ENCODE measurements at regions not wholly inside any gene's neighbourhood (a gene's known extent, or its start where the extent isn't known, plus 50 kb on each side); places are given as distances from the start of the nearest gene placed in this dataset.

DNA sequence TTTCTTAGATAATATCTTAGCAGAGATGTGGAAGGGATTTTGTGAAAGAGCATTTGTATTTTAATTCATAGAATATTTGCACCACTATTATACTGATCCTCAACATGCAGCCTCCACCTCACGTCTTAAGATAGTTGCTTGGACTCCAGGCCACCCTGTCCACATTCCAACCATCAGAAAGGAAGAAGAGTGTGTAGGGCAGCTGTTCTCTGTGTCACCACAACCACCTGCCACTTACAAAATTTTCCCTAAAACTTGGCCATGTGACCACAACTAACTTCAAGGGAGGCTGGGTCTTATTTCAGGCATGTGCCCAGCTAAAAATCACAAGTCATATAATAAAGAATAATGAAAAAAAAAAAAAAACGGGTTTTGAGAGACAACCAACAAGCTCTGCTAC is 528.1 kb downstream of the RAB28 start:
- no peak for DNase-seq (ENCODE audit: low spot score)
- TF ChIP-seq, protein P1, sequence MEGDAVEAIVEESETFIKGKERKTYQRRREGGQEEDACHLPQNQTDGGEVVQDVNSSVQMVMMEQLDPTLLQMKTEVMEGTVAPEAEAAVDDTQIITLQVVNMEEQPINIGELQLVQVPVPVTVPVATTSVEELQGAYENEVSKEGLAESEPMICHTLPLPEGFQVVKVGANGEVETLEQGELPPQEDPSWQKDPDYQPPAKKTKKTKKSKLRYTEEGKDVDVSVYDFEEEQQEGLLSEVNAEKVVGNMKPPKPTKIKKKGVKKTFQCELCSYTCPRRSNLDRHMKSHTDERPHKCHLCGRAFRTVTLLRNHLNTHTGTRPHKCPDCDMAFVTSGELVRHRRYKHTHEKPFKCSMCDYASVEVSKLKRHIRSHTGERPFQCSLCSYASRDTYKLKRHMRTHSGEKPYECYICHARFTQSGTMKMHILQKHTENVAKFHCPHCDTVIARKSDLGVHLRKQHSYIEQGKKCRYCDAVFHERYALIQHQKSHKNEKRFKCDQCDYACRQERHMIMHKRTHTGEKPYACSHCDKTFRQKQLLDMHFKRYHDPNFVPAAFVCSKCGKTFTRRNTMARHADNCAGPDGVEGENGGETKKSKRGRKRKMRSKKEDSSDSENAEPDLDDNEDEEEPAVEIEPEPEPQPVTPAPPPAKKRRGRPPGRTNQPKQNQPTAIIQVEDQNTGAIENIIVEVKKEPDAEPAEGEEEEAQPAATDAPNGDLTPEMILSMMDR (IDR thresholded peaks at IDR 0.05) = no peak
- ATAC-seq (ENCODE audit: low FRiP score) = no peak

DNA sequence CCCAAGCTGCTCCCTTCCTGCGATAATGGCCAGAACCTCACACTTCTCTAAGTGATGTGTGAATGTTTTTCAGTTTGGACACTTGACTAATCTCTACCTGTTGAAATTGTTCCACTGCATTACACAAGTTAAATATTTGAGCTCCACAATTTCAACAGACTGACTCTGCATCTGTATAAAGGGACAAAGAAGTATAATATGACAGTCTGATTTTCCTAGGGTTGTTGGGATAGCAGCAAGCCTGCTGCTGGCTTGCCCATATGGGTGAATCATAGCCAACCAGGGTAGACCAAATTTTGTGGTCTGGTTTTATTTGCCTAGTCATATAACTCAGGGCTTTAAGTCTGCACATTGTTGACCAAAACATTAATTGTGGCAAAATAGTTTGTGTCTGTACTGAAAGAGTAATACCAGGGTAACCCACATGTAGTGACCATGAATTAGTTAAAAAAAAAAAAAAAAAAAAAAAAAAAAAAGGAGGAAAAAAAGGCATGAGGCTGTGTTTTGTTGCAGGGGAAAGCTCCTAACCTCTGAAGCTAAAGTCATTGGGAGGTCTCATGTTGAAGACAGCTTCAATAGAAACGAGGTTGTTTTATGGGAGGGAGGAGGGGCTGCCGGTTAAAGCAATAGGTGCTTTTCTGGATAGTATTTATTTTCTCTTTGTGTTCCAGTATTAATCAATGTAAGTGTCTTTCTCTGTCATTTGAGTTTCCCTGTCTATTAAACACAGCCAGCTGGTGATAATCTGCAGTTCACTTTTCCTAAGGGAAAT is 534.2 kb downstream of the RAB28 start:
- no peak for ATAC-seq (ENCODE audit: low FRiP score)
- DNase-seq (ENCODE audit: low spot score) = no peak
- TF ChIP-seq, protein P1 (IDR thresholded peaks at IDR 0.05) = no peak

DNA sequence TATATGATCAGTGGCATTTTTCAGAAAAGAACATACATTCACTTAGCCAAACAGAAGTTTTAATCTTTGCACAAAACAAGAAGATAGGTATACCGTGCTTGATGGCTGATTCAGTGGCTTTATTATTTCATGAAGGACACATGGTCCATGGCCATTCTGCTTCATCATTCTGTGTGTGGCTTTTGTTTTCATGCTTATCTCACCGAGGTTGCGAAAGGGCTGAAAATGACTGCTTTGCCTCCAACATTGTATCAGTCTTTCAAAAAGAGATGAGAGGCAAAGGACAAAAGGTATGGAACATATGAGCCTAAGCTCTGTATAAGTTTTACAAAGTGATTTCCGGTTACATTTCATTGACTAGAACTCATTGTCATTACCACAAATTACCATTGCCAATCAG is 541.1 kb downstream of the RAB28 start:
- no peak for ATAC-seq (ENCODE audit: low FRiP score)
- DNase-seq (ENCODE audit: low spot score) = no peak
- TF ChIP-seq, protein P1 (IDR thresholded peaks at IDR 0.05) = no peak

GRCh38 chr4:12933760-12934221 is 550.3 kb downstream of the RAB28 start:
- no peak for DNase-seq (ENCODE audit: low spot score)
- ATAC-seq (ENCODE audit: low FRiP score) = no peak
- TF ChIP-seq, protein P1 (IDR thresholded peaks at IDR 0.05) = no peak

DNA sequence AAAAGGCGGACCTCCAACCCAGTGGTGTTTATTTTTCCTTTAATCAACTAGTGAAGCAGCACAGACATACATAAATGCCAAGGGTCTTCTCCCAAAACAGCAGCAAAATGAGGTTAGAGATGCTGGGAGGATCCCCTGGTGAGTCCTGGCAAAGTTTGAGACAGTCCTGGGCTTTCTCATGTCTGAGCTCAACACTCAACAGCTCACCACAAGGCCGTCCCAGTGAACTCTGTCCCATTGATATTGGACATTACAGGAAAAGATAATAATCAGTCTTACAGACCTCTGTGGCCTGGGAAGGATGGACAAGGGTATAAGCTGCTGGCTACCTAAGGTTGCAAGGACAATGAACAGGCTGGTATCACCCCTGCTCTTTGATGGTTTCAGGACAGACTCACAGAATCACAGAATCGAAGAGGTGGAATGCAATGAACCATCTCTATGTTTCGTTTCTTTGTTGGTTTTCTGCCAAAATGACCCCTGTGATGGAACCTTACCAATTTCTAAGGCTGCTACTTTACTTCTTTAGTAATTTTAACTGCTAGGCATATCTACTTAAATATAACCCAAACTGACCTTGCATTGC is 551.8 kb downstream of the RAB28 start:
- ATAC-seq (ENCODE audit: low FRiP score) (no peak), DNase-seq (ENCODE audit: low spot score) (no peak)
- TF ChIP-seq, protein P1 (IDR thresholded peaks at IDR 0.05) = no peak

- TF ChIP-seq, protein P1 (IDR thresholded peaks at IDR 0.05) = no peak
- DNase-seq (ENCODE audit: low spot score) (no peak), ATAC-seq (ENCODE audit: low FRiP score) (no peak)
Measured at GRCh38 chr4:12929784-12930183, 554.4 kb downstream of the RAB28 start.

DNA sequence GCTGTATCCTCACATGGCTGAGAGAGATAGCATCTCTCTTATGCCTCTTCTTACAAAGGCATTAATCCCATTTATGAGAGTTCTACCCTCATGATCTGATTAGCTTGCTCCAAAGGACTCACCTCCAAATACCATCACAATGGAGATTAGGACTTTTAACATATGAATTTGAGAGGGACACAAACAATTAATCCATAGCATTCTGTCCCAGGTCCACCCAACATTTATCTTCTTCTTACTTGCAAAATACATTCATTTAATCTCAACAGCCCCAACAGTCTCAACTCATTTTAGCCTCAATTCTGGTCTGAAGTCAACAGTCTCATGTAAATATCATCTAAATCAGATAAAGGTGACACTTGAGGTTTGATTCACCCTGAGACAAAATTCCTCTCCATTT is 555.4 kb downstream of the RAB28 start:
- DNase-seq (ENCODE audit: low spot score) = no peak
- TF ChIP-seq, protein P1 (IDR thresholded peaks at IDR 0.05) = no peak
- no peak for ATAC-seq (ENCODE audit: low FRiP score)
